GM23338 (cell line): ENCODE measurements at regions not wholly inside any gene's neighbourhood (a gene's known extent, or its start where the extent isn't known, plus 50 kb on each side); places are given as distances from the start of the nearest gene placed in this dataset.
"Not testable (repeated sequence)": the region's sequence is repeated elsewhere in the genome, so short reads cannot be mapped to it uniquely, and the experiment has no call there.

Experiments
- CREB1 ChIP-seq: fragments of 250-450 bp; sonication (Bioruptor Pico); IDR thresholded peaks from 2 replicates; pipeline ENCODE4 v1.5.0; 2020; ENCODE audit warnings: low read depth, mild to moderate bottlenecking, moderate library complexity
- EZH2 ChIP-seq: fragments of 200-600 bp; sonication (generic); IDR thresholded peaks from one replicate; pipeline ENCODE4 v1.8.0; 2017; ENCODE audit warnings: antibody characterized with exemption, mild to moderate bottlenecking, low read depth; ENCODE audit not compliant: unreplicated experiment
- EZH2phosphoT487 ChIP-seq: fragments of 200-600 bp; sonication (generic); IDR thresholded peaks from one replicate; pipeline ENCODE4 v1.8.1; 2018; ENCODE audit warnings: antibody characterized with exemption; ENCODE audit not compliant: unreplicated experiment
- POLR2AphosphoS5 ChIP-seq: IDR thresholded peaks from 2 replicates; pipeline ENCODE4 v1.6.1; 2016; ENCODE audit warnings: antibody characterized with exemption, low read depth
- ZNF331 ChIP-seq: fragments of 250-450 bp; sonication (Bioruptor Pico); IDR thresholded peaks from 2 replicates; pipeline ENCODE4 v1.5.0; 2020; ENCODE audit warnings: low read depth, mild to moderate bottlenecking, moderate library complexity
- TF ChIP-seq, protein P1 (sequence below), 2 experiments: fragments of 200-600 bp in 1 of 2; sonication (generic) in 1 of 2; conservative IDR thresholded peaks; 2 replicates each; pipeline versions ENCODE4 v1.5.1 to v1.6.1; 2016 to 2017; ENCODE audit warnings: antibody characterized with exemption in 2 of 2, low read depth in 2 of 2, mild to moderate bottlenecking in 2 of 2, moderate library complexity in 1 of 2
- TF ChIP-seq, protein P2 (sequence below): IDR thresholded peaks from one replicate; pipeline ENCODE4 v1.6.1; 2018; ENCODE audit warnings: antibody characterized with exemption; ENCODE audit not compliant: unreplicated experiment

DNA sequence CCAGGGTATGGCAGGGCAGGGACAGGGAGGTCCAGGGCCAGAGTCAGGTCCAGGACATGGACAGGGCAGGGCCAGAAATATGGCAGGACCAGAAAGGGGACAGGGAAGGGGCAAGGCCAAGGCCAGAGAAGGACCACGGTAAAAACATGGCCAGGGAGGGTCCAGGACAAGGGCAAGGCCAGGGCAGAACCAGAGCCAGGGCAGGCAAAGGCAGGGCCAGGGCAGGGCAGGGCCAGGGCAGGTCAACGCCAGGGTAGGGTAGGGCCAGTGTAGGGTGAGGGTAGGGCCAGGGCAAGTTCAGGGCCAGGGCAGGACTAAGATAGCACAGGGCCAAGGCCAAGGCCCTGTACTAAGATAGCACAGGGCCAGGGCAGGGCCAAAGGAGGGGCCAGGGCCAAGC, 408.3 kb downstream of the ZNF33B start:
- TF ChIP-seq, protein P1, sequence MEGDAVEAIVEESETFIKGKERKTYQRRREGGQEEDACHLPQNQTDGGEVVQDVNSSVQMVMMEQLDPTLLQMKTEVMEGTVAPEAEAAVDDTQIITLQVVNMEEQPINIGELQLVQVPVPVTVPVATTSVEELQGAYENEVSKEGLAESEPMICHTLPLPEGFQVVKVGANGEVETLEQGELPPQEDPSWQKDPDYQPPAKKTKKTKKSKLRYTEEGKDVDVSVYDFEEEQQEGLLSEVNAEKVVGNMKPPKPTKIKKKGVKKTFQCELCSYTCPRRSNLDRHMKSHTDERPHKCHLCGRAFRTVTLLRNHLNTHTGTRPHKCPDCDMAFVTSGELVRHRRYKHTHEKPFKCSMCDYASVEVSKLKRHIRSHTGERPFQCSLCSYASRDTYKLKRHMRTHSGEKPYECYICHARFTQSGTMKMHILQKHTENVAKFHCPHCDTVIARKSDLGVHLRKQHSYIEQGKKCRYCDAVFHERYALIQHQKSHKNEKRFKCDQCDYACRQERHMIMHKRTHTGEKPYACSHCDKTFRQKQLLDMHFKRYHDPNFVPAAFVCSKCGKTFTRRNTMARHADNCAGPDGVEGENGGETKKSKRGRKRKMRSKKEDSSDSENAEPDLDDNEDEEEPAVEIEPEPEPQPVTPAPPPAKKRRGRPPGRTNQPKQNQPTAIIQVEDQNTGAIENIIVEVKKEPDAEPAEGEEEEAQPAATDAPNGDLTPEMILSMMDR (conservative IDR thresholded peaks at IDR 0.05; ENCODE audit: low read depth in 2 of 2): not testable (repeated sequence)
- TF ChIP-seq, protein P2, sequence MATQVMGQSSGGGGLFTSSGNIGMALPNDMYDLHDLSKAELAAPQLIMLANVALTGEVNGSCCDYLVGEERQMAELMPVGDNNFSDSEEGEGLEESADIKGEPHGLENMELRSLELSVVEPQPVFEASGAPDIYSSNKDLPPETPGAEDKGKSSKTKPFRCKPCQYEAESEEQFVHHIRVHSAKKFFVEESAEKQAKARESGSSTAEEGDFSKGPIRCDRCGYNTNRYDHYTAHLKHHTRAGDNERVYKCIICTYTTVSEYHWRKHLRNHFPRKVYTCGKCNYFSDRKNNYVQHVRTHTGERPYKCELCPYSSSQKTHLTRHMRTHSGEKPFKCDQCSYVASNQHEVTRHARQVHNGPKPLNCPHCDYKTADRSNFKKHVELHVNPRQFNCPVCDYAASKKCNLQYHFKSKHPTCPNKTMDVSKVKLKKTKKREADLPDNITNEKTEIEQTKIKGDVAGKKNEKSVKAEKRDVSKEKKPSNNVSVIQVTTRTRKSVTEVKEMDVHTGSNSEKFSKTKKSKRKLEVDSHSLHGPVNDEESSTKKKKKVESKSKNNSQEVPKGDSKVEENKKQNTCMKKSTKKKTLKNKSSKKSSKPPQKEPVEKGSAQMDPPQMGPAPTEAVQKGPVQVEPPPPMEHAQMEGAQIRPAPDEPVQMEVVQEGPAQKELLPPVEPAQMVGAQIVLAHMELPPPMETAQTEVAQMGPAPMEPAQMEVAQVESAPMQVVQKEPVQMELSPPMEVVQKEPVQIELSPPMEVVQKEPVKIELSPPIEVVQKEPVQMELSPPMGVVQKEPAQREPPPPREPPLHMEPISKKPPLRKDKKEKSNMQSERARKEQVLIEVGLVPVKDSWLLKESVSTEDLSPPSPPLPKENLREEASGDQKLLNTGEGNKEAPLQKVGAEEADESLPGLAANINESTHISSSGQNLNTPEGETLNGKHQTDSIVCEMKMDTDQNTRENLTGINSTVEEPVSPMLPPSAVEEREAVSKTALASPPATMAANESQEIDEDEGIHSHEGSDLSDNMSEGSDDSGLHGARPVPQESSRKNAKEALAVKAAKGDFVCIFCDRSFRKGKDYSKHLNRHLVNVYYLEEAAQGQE: not testable (repeated sequence)
- TF ChIP-seq CREB1 (CRISPR knock-in tag); POLR2AphosphoS5; EZH2; ZNF331 (CRISPR knock-in tag); EZH2phosphoT487: not testable (repeated sequence)
